MM.1S (cell line): ENCODE measurements at regions not wholly inside any gene's neighbourhood (a gene's known extent, or its start where the extent isn't known, plus 50 kb on each side); places are given as distances from the start of the nearest gene placed in this dataset.

Experiments used
- DNase-seq: peaks from one replicate; pipeline ENCODE4 v3.0.0-alpha.2; 2015
- H2AFZ ChIP-seq: fragments of 300-600 bp; sonication (generic); 2 replicates; pipeline ENCODE4 v1.6.0; 2016; ENCODE audit warnings: antibody characterized with exemption, low read length
- H3F3A ChIP-seq: fragments of 300-600 bp; sonication (generic); 2 replicates; pipeline ENCODE4 v1.6.1; 2016; ENCODE audit warnings: mild to moderate bottlenecking, antibody characterized with exemption, low read length, moderate library complexity, mixed read lengths; ENCODE audit not compliant: insufficient read depth
- H3K27ac ChIP-seq: fragments of 300-600 bp; sonication (generic); 2 replicates; pipeline ENCODE4 v1.5.1; 2016; ENCODE audit warnings: mild to moderate bottlenecking, low read length
- H3K27me3 ChIP-seq: fragments of 300-600 bp; sonication (generic); replicated peaks from 2 replicates; pipeline ENCODE4 v1.6.0; 2016; ENCODE audit warnings: low read length; ENCODE audit not compliant: insufficient read depth
- H3K36me3 ChIP-seq: fragments of 300-600 bp; sonication (generic); replicated peaks from 2 replicates; pipeline ENCODE4 v1.6.1; 2016; ENCODE audit warnings: mild to moderate bottlenecking, low read length, mixed read lengths; ENCODE audit not compliant: insufficient read depth
- H3K4me1 ChIP-seq: fragments of 300-600 bp; sonication (generic); 2 replicates; pipeline ENCODE4 v1.6.1; 2016; ENCODE audit warnings: low read length, mixed read lengths
- H3K4me2 ChIP-seq: fragments of 300-600 bp; sonication (generic); 2 replicates; pipeline ENCODE4 v1.6.0; 2016; ENCODE audit warnings: low read depth, low read length
- H3K4me3 ChIP-seq: fragments of 300-600 bp; sonication (generic); 2 replicates; pipeline ENCODE4 v1.5.1; 2016; ENCODE audit warnings: low read length, mixed read lengths
- H3K79me2 ChIP-seq: fragments of 300-600 bp; sonication (generic); 2 replicates; pipeline ENCODE4 v1.6.1; 2016; ENCODE audit warnings: mixed run types, low read length, mixed read lengths
- H3K9ac ChIP-seq: fragments of 300-600 bp; sonication (generic); 2 replicates; pipeline ENCODE4 v1.6.1; 2016; ENCODE audit warnings: low read length, mixed read lengths
- H3K9me2 ChIP-seq: fragments of 300-600 bp; sonication (generic); replicated peaks from 2 replicates; pipeline ENCODE4 v1.6.1; 2016; ENCODE audit warnings: mild to moderate bottlenecking, low read length, mixed read lengths; ENCODE audit not compliant: insufficient read depth
- H3K9me3 ChIP-seq: fragments of 300-600 bp; sonication (generic); replicated peaks from 2 replicates; pipeline ENCODE4 v1.6.1; 2016; ENCODE audit warnings: mild to moderate bottlenecking, low read length, mixed read lengths; ENCODE audit not compliant: insufficient read depth
- H4K20me1 ChIP-seq: fragments of 300-600 bp; sonication (generic); 2 replicates; pipeline ENCODE4 v1.6.1; 2016; ENCODE audit warnings: mild to moderate bottlenecking, low read length, moderate library complexity, mixed read lengths; ENCODE audit not compliant: insufficient read depth
- CTCF ChIP-seq: fragments of 300-600 bp; sonication (generic); IDR thresholded peaks from 2 replicates; pipeline ENCODE4 v1.5.1; 2016; ENCODE audit warnings: antibody characterized with exemption, low read length, mixed read lengths
- EZH2 ChIP-seq: fragments of 300-600 bp; sonication (generic); optimal IDR thresholded peaks from 2 replicates; pipeline ENCODE3; 2017; ENCODE audit warnings: low read depth, mild to moderate bottlenecking, antibody characterized with exemption, low read length, mixed read lengths
- EZH2phosphoT487 ChIP-seq: fragments of 300-600 bp; sonication (generic); IDR thresholded peaks from 2 replicates; pipeline ENCODE4 v1.6.1; 2018; ENCODE audit warnings: antibody characterized with exemption, low read length

- Histone ChIP-seq H3K9me3 (no peaks in the 10 kb centered on the region), H3K9me2 (no peaks in the 10 kb centered on the region), H3K27me3 (no peaks in the 10 kb centered on the region), H3K4me2 (no peak overlapping the region), H3K4me3 (no peak overlapping the region), H3K36me3 (no peaks in the 10 kb centered on the region), H2AFZ (no peak overlapping the region), H3K27ac (no peak overlapping the region), H3K4me1 (no peaks in the 10 kb centered on the region), H4K20me1 (no peaks in the 10 kb centered on the region), H3K9ac (no peak overlapping the region), H3K79me2 (no peaks in the 10 kb centered on the region), H3F3A (no peaks in the 10 kb centered on the region)
- no peak for DNase-seq
- TF ChIP-seq EZH2 (no peak), CTCF (no peak), EZH2phosphoT487 (no peak)
Measured at GRCh38 chr13:70457474-70457873, 349.2 kb upstream of the KLHL1 start.

- no peaks in the 10 kb centered on the region for H3K4me1 ChIP-seq
- H3K9ac ChIP-seq = no peak overlapping the region
- no peaks in the 10 kb centered on the region for H3K27me3 ChIP-seq
- H3K36me3 ChIP-seq = no peaks in the 10 kb centered on the region
- H3K9me3 ChIP-seq = no peaks in the 10 kb centered on the region
- TF ChIP-seq EZH2 = no peak
- no peak for TF ChIP-seq EZH2phosphoT487
- TF ChIP-seq CTCF = no peak
- no peak overlapping the region for H3K4me2 ChIP-seq
- no peak overlapping the region for H2AFZ ChIP-seq
- H3K9me2 ChIP-seq = no peaks in the 10 kb centered on the region
- no peak overlapping the region for H3K27ac ChIP-seq
- no peak overlapping the region for H3K4me3 ChIP-seq
- no peaks in the 10 kb centered on the region for H4K20me1 ChIP-seq
- DNase-seq = no peak
- no peaks in the 10 kb centered on the region for H3K79me2 ChIP-seq
- H3F3A ChIP-seq = no peaks in the 10 kb centered on the region
Measured at GRCh38 chr13:70448820-70449219, 340.6 kb upstream of the KLHL1 start.

- Histone ChIP-seq H2AFZ (no peak overlapping the region), H3K4me2 (no peak overlapping the region), H3K4me3 (no peak overlapping the region), H3K79me2 (no peaks in the 10 kb centered on the region), H3K36me3 (no peaks in the 10 kb centered on the region), H3K4me1 (no peaks in the 10 kb centered on the region), H3F3A (no peaks in the 10 kb centered on the region), H3K9ac (no peak overlapping the region), H3K9me3 (no peaks in the 10 kb centered on the region), H4K20me1 (no peaks in the 10 kb centered on the region), H3K9me2 (no peaks in the 10 kb centered on the region), H3K27ac (no peak overlapping the region), H3K27me3 (no peaks in the 10 kb centered on the region)
- TF ChIP-seq EZH2phosphoT487 (no peak), EZH2 (no peak), CTCF (no peak)
- no peak for DNase-seq
Measured at GRCh38 chr13:70432276-70432805, 324.1 kb upstream of the KLHL1 start.
